Heart right ventricle (tissue), 16 donors: ENCODE measurements at regions not wholly inside any gene's neighbourhood (a gene's known extent, or its start where the extent isn't known, plus 50 kb on each side); places are given as distances from the start of the nearest gene placed in this dataset.

ENCODE experiments used
- ATAC-seq, 8 donors: fragments of 200-7000 bp; cut with Tn5 transposase; one replicate each; pipeline ENCODE4 v1.9.1; 2020; ENCODE audit warnings: mild to moderate bottlenecking in 8 of 8, moderate library complexity in 8 of 8, moderate number of reproducible peaks in 1 of 8
- DNase-seq, 2 donors: peaks; one replicate each; pipeline ENCODE4 v3.0.0-alpha.2; 2020
- H3K27ac ChIP-seq, 10 donors: fragments of 200-600 bp; sonication (generic) in 2 of 10; one replicate each; pipeline versions ENCODE4 v1.5.0 to v1.8.0; 2020 to 2022; ENCODE audit warnings: mild to moderate bottlenecking in 3 of 10
- H3K27me3 ChIP-seq, 7 donors: fragments of 200-600 bp; one replicate each; pipeline ENCODE4 v1.8.0; 2021 to 2022; ENCODE audit warnings: mild to moderate bottlenecking in 2 of 7
- H3K36me3 ChIP-seq, 9 donors: fragments of 200-600 bp; sonication (generic) in 1 of 9; one replicate each; pipeline versions ENCODE4 v1.5.0 to v1.8.0; 2020 to 2022; ENCODE audit warnings: mild to moderate bottlenecking in 2 of 9
- H3K4me1 ChIP-seq, 9 donors: fragments of 200-600 bp; sonication (generic) in 1 of 9; one replicate each; pipeline versions ENCODE4 v1.5.0 to v1.8.0; 2020 to 2022; ENCODE audit warnings: mild to moderate bottlenecking in 4 of 9
- H3K4me3 ChIP-seq, 10 donors: fragments of 200-600 bp; sonication (generic) in 2 of 10; one replicate each; pipeline versions ENCODE4 v1.5.0 to v1.8.0; 2020 to 2022; ENCODE audit warnings: mild to moderate bottlenecking in 7 of 10, moderate library complexity in 2 of 10
- H3K9me3 ChIP-seq, 11 donors: fragments of 200-600 bp in 10 of 11; sonication (generic) in 2 of 11; one replicate each; pipeline versions ENCODE4 v1.5.0 to v1.8.0; 2013 to 2022; ENCODE audit warnings: mild to moderate bottlenecking in 2 of 11, control low read depth in 1 of 11, moderate library complexity in 1 of 11
- WGBS, 2 donors: extraction: QIAGEN DNeasy Blood & Tissue Kit; methylation state at CpG; one replicate each; pipeline ENCODE4 v1.1.7; 2013; ENCODE audit warnings: inconsistent platforms in 1 of 2; 5-methylcytosine and 5-hydroxymethylcytosine counted together
- intact Hi-C, 10 donors: fragments of 100-400 bp; cut with DNase I; formaldehyde crosslinking; loops; one replicate each; pipeline versions ENCODE4 v1.11.1 to v1.14.2; 2022
- TF ChIP-seq, protein P1 (sequence below), 9 donors: fragments of 200-600 bp; sonication (generic) in 2 of 9; IDR thresholded peaks; one replicate each; pipeline versions ENCODE4 v1.5.0 to v1.8.0; 2021 to 2022; ENCODE audit warnings: antibody characterized with exemption in 9 of 9, mild to moderate bottlenecking in 5 of 9, moderate library complexity in 1 of 9
- donor health status: Arrhythmogenic right ventricular cardiomyopathy.
- donor health status: ischemic (EF 13 %, LVEDD 7.1; RV severe dilation, severe dysfunction).
- donor health status: healthy with polysubstance abuse.
- donor health status: DM: no; HTN: yes; CAD: no.
- donor health status: DM: no; HTN: no; CAD: no.
- donor health status: ischemic (EF 25% LVEDD 6.9; RV normal size, moderate dysfunction).
- donor health status: ischemic (EF 25% LVEDD 5.7; RV mildly dilated, moderate dysfunction).
- donor health status: healthy.
- donor health status: DM: yes; HTN: yes; CAD: no.
- donor health status: Ischemic cardiomyopathy.
- donor health status: ischemic (EF 35%, LVEDD 5.7; RV mildly dilated, moderate dysfunction).
- donor health status: nonischemic (EF 11% LVEDD 7.7; RV severe dilation, severe dysfunction).
- donor health status: DM: yes; HTN: yes; CAD: no.
- donor health status: PGD.
- donor health status: ischemic (EF 29% LVEDD 5.4; RV normal size, mild dysfunction).
- donor health status: nonischemic (EF 23%, LVEDD 6.1; RV moderate dilation, normal function).

DNA sequence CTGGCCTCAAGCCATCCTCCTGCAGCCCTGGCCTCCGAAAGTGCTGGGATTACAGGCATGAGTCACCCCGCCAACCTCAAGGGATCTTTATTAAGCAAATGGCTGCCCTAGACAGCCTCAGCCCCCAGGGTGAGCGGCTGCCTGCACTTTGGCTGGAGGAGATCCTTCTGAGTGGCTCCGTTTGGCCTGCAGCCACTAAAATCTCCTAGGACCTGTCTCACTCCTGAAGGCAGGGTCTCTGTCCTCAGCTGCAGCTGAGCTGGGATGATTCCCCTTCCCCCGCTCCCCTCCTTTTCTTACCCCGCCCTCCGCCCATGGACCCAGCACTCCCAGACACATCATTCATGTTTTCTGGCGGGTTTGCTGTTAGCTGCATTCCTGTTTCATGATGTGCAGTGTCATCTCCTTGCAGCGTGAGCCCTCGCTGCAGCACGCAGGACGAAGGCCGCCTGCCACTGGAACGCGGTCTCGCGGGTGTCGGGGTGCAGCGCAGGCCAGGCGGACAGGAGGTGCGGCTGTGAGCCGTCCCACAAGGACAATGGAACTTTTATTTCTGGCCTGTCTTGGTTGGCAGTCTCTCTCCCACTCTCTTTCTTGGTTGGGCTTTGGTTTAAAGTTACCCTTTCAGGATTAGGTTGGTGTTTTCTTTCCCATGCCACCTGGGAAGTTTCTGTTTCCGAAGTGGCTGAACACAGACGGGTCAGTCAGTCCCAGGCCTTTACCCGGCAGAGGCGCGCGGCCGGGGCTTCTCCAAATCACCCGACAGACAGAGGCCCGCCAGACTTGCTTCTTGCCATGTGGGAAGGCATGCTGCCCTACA, 137.1 kb downstream of the FOXD1 start:
- Histone ChIP-seq H3K4me1 (peaks cover 0 to 15% (median 6%) of the 10 kb centered on the region in 9 donors), H3K4me3 (peak overlapping the region in 2 of 10 donors; percentile 20 to 21), H3K36me3 (no peaks in the 10 kb centered on the region), H3K27me3 (peaks cover 0 to 99% (median 86%) of the 10 kb centered on the region in 7 donors), H3K27ac (no peak overlapping the region), H3K9me3 (no peaks in the 10 kb centered on the region)
- DNase-seq (peak; percentile 8 to 35), ATAC-seq (peak in 7 of 8 donors; percentile 33 to 90 (median 51))
- intact Hi-C loops, result no loop called here
- TF ChIP-seq, protein P1, sequence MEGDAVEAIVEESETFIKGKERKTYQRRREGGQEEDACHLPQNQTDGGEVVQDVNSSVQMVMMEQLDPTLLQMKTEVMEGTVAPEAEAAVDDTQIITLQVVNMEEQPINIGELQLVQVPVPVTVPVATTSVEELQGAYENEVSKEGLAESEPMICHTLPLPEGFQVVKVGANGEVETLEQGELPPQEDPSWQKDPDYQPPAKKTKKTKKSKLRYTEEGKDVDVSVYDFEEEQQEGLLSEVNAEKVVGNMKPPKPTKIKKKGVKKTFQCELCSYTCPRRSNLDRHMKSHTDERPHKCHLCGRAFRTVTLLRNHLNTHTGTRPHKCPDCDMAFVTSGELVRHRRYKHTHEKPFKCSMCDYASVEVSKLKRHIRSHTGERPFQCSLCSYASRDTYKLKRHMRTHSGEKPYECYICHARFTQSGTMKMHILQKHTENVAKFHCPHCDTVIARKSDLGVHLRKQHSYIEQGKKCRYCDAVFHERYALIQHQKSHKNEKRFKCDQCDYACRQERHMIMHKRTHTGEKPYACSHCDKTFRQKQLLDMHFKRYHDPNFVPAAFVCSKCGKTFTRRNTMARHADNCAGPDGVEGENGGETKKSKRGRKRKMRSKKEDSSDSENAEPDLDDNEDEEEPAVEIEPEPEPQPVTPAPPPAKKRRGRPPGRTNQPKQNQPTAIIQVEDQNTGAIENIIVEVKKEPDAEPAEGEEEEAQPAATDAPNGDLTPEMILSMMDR (IDR thresholded peaks at IDR 0.05), result no peak
- WGBS, 2 donors, result 6 to 8% methylated on average over 31 of the region's 31 CpGs

DNA sequence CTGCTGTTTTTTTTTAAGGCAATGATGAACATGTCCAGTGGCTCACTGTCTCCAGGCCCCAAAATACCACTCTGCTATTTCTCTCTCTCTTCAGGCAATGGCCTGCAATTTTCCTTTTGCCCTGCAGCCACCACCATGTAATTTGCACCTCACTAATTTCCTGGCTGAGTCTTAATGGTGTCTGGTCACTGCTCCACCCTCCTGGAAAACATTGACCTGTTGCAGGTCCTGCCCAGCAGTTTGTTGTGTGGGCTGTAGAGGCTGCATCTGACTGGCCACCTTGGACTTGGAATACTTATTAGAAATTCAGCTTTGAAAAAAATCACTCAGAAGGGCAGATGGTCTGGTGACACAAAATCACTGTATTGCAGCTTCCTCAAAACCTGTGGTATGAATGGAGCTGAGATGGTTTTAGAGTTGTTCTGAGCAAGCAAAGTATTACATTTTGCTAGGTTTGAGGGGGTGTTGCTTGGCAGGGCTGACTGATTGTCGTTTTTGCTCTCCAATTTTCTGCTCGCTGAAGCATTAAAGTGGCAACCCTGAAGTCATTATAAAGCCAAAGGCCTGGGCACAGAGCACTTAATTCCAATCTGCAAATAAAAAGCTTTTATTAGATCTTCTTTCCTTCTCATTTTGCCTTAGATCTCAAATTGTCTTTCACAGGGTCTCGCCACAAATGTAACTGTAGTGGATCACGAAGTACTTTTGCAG, 134.8 kb downstream of the TMEM174 start:
- DNase-seq (no peak), ATAC-seq (no peak)
- no peak overlapping the region for H3K27ac ChIP-seq
- peaks cover 10 to 99% (median 94%) of the 10 kb centered on the region in 7 donors for H3K27me3 ChIP-seq
- H3K4me3 ChIP-seq, result no peak overlapping the region
- H3K36me3 ChIP-seq, result no peaks in the 10 kb centered on the region
- WGBS, 2 donors, result 64 to 71% methylated on average over 4 of the region's 4 CpGs
- peaks cover 0 to 24% (median 11%) of the 10 kb centered on the region in 9 donors for H3K4me1 ChIP-seq
- TF ChIP-seq, protein P1 (IDR thresholded peaks at IDR 0.05), result no peak
- no peaks in the 10 kb centered on the region for H3K9me3 ChIP-seq
- intact Hi-C loops, result loop anchor here in 1 of 10 donors (10.0 kb wide), 1 partner anchor 127 kb away; no protein-coding TSS in a partner anchor

DNA sequence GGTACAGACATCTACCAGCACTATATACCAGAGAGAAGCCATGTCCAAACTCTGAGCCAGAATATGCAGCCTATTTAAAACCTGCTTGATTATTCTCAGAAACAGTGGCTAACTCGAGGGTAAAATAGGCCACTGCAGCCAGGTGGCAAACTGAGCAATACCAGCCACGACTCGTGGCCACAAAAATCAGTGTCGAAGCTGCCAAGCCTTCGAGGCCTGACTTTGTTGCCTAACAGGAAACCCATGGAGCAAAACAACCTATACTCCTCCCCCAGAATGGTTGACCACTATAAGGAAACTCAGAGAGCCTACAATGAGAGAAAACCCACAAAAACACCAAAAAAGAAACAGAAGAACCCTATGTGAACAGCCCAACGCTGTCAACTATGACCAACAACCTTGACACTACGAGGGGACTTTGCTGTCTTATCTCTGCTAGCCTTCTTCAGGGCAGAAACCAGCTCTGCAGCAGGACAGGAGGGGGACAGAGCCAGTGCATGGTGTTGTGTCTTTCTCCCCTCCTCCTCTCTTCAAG, 133.8 kb downstream of the TMEM174 start:
- Histone ChIP-seq H3K27me3 (peaks cover 10 to 100% (median 95%) of the 10 kb centered on the region in 7 donors), H3K4me3 (no peak overlapping the region), H3K36me3 (no peaks in the 10 kb centered on the region), H3K27ac (no peak overlapping the region), H3K9me3 (no peaks in the 10 kb centered on the region), H3K4me1 (peaks cover 0 to 19% (median 9%) of the 10 kb centered on the region in 9 donors)
- DNase-seq (no peak), ATAC-seq (no peak)
- TF ChIP-seq, protein P1 (IDR thresholded peaks at IDR 0.05), result no peak
- WGBS, 2 donors, result 77 to 80% methylated on average over 7 of the region's 7 CpGs
- intact Hi-C loops, result loop anchor here in 1 of 10 donors (10.0 kb wide), 1 partner anchor 128 kb away; no protein-coding TSS in a partner anchor

DNA sequence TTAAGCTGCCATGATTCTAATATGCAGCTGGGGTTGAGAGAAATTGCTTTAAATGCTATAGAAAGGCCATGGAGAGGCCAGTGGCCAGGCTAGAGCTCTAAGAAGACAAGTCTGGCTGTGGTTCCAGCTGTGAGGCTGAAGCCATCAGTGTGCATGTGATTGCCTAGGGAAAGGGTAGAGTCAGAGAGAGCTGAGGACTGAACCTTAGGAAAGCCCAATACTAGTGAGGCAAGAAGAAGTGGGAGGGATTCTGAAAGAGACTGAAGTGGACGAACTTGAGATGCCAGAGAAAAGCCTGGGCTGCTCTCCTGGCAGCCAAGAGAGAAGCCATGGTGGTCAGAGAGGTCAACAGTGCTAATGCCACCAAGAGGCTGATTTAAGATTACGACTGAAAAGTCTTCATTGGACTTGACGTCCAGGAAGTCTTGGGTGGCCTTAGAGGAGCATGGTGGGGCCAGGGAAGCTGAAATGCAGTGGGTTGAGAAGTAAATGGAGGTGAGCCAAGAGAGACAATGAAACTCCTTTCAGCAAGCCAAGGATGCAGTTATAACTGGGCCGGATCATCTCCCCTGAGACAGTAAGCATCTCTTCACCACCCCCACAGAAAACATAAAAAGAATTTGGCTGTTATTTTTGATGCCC, 133.2 kb downstream of the TMEM174 start:
- H3K27me3 ChIP-seq, result peaks cover 15 to 100% (median 95%) of the 10 kb centered on the region in 7 donors

More for the DNA sequence above, 133.2 kb downstream of the TMEM174 start:
- TF ChIP-seq, protein P1 (IDR thresholded peaks at IDR 0.05), result no peak
- no peak for ATAC-seq
- H3K4me3 ChIP-seq, result no peak overlapping the region
- WGBS, 2 donors, result 59 to 63% methylated on average over 4 of the region's 4 CpGs
- H3K9me3 ChIP-seq, result no peaks in the 10 kb centered on the region
- H3K27ac ChIP-seq, result no peak overlapping the region
- no peak for DNase-seq
- no peaks in the 10 kb centered on the region for H3K36me3 ChIP-seq
- intact Hi-C loops, result loop anchor here in 1 of 10 donors (10.0 kb wide), 1 partner anchor 129 kb away; no protein-coding TSS in a partner anchor
- H3K4me1 ChIP-seq, result peaks cover 0 to 13% (median 6%) of the 10 kb centered on the region in 9 donors
